SK-N-SH (cell line): ENCODE measurements at regions not wholly inside any gene's neighbourhood (a gene's known extent, or its start where the extent isn't known, plus 50 kb on each side); places are given as distances from the start of the nearest gene placed in this dataset.

Experiments
- CTCF ChIA-PET: fragments of 300-600, 350-600 bp; formaldehyde crosslinking; extraction: SDS; loops from one replicate; lab custom pipeline; 2021; lab: Yijun Ruan, JAX
- POLR2A ChIA-PET: fragments of 350-600 bp; sonication (Branson Sonifier 250); formaldehyde crosslinking; extraction: SDS; loops from one replicate; lab custom pipeline; 2020; ENCODE audit warnings: antibody characterized with exemption, inconsistent platforms; lab: Yijun Ruan, JAX
- DNase-seq: peaks from one replicate; pipeline ENCODE4 v3.0.0; 2012
- H2AFZ ChIP-seq: fragments of 200-600 bp; sonication (generic); 2 replicates; pipeline ENCODE4 v1.8.1; 2016; ENCODE audit warnings: antibody characterized with exemption, mild to moderate bottlenecking, low read depth
- H3F3A ChIP-seq: fragments of 200-600 bp; sonication (generic); replicated peaks from 2 replicates; pipeline ENCODE3; 2016; ENCODE audit warnings: antibody characterized with exemption, mild to moderate bottlenecking; ENCODE audit not compliant: insufficient read depth
- H3K27ac ChIP-seq, 2 experiments: fragments of 200-500 bp in 1 of 2; fragments of 200-600 bp in 1 of 2; sonication (Bioruptor generic) in 1 of 2; sonication (generic), shearing (Covaris generic) in 1 of 2; 2 replicates each; pipeline versions ENCODE4 v1.5.1 to v1.6.1; 2014 to 2016; ENCODE audit warnings: low read depth in 2 of 2, inconsistent platforms in 1 of 2, low read length in 1 of 2, mild to moderate bottlenecking in 1 of 2, mixed read lengths in 1 of 2
- H3K27me3 ChIP-seq: fragments of 200-600 bp; sonication (generic), shearing (Covaris generic); 2 replicates; pipeline ENCODE4 v1.6.1; 2016; ENCODE audit warnings: mixed run types; ENCODE audit not compliant: insufficient read depth
- H3K36me3 ChIP-seq, 2 experiments: fragments of 200-500 bp in 1 of 2; fragments of 200-600 bp in 1 of 2; sonication (Bioruptor generic) in 1 of 2; sonication (generic) in 1 of 2; replicated peaks in 1 of 2; 2 replicates each; pipeline versions ENCODE3 to v1.5.1; 2014 to 2016; ENCODE audit warnings: low read length in 1 of 2, mild to moderate bottlenecking in 1 of 2; ENCODE audit not compliant: insufficient read depth in 2 of 2, control insufficient read depth in 1 of 2
- H3K4me1 ChIP-seq, 2 experiments: fragments of 200-500 bp in 1 of 2; fragments of 200-600 bp in 1 of 2; sonication (Bioruptor generic) in 1 of 2; sonication (generic), shearing (Covaris generic) in 1 of 2; 2 replicates each; pipeline versions ENCODE4 v1.5.1 to v1.6.1; 2014 to 2016; ENCODE audit warnings: low read depth in 1 of 2, low read length in 1 of 2, mixed run types in 1 of 2; ENCODE audit not compliant: insufficient read depth in 2 of 2, control insufficient read depth in 1 of 2
- H3K4me2 ChIP-seq: fragments of 200-600 bp; sonication (generic), shearing (Covaris generic); 2 replicates; pipeline ENCODE4 v1.6.1; 2017; ENCODE audit warnings: mixed run types
- H3K4me3 ChIP-seq, 2 experiments: fragments of 200-500 bp in 1 of 2; fragments of 200-600 bp in 1 of 2; sonication (Bioruptor generic) in 1 of 2; sonication (generic), shearing (Covaris generic) in 1 of 2; 2 replicates each; pipeline versions ENCODE4 v1.5.1 to v1.8.1; 2014 to 2016; ENCODE audit warnings: low read depth in 2 of 2, inconsistent platforms in 1 of 2, low read length in 1 of 2, mild to moderate bottlenecking in 1 of 2, mixed read lengths in 1 of 2, moderate library complexity in 1 of 2
- H3K79me2 ChIP-seq: fragments of 200-600 bp; sonication (generic); 2 replicates; pipeline ENCODE4 v1.8.1; 2017; ENCODE audit warnings: mild to moderate bottlenecking; ENCODE audit not compliant: insufficient read depth
- H3K9ac ChIP-seq: fragments of 200-600 bp; sonication (generic); 2 replicates; pipeline ENCODE4 v1.6.1; 2017; ENCODE audit warnings: mixed run types
- H3K9me2 ChIP-seq: fragments of 200-600 bp; sonication (generic); 2 replicates; pipeline ENCODE4 v1.6.1; 2017; ENCODE audit warnings: mixed run types
- H3K9me3 ChIP-seq: fragments of 200-600 bp; sonication (generic); 2 replicates; pipeline ENCODE4 v1.6.1; 2017; ENCODE audit warnings: mixed run types, mild to moderate bottlenecking, moderate library complexity
- H4K20me1 ChIP-seq: fragments of 200-600 bp; sonication (generic); 2 replicates; pipeline ENCODE4 v1.6.1; 2017; ENCODE audit warnings: mild to moderate bottlenecking, mixed run types; ENCODE audit not compliant: insufficient read depth
- CTCF ChIP-seq: fragments of 200-600 bp; sonication (generic); IDR thresholded peaks from 2 replicates; pipeline ENCODE4 v1.6.1; 2017; ENCODE audit warnings: antibody characterized with exemption, mild to moderate bottlenecking, moderate library complexity
- EZH2phosphoT487 ChIP-seq: fragments of 200-600 bp; sonication (generic); IDR thresholded peaks from 2 replicates; pipeline ENCODE4 v1.6.1; 2017; ENCODE audit warnings: low read depth, mixed run types, mild to moderate bottlenecking, antibody characterized with exemption, moderate library complexity, borderline replicate concordance
- FOSL2 ChIP-seq: IDR thresholded peaks from 2 replicates; pipeline ENCODE4 v1.4.0; 2012; ENCODE audit warnings: low read depth, mild to moderate bottlenecking, moderate library complexity, borderline replicate concordance
- GATA2 ChIP-seq: sonication (generic); formaldehyde crosslinking; IDR thresholded peaks from 2 replicates; pipeline ENCODE4 v1.5.0; 2020; ENCODE audit warnings: mild to moderate bottlenecking, missing genetic modification reagents
- IRF3 ChIP-seq: fragments of 150-350 bp; IDR thresholded peaks from 2 replicates; pipeline ENCODE4 v1.6.1; 2016; ENCODE audit warnings: mild to moderate bottlenecking, low read depth, low read length
- MAX ChIP-seq: IDR thresholded peaks from 2 replicates; pipeline ENCODE4 v1.4.0; 2012; ENCODE audit warnings: low read depth
- MEF2A ChIP-seq: IDR thresholded peaks from 2 replicates; pipeline ENCODE4 v1.4.0; 2012; ENCODE audit warnings: low read depth, borderline replicate concordance
- NFIC ChIP-seq: IDR thresholded peaks from 2 replicates; pipeline ENCODE4 v1.4.0; 2012; ENCODE audit warnings: borderline replicate concordance
- RCOR1 ChIP-seq: fragments of 150-350 bp; IDR thresholded peaks from 2 replicates; pipeline ENCODE4 v1.6.1; 2017; ENCODE audit warnings: antibody characterized with exemption, low read length
- REST ChIP-seq: IDR thresholded peaks from 2 replicates; pipeline ENCODE4 v1.6.1; 2012; ENCODE audit warnings: mild to moderate bottlenecking, low read depth, low read length, moderate library complexity
- RFX5 ChIP-seq: IDR thresholded peaks from 2 replicates; pipeline ENCODE4 v1.6.1; 2012; ENCODE audit warnings: mild to moderate bottlenecking, improper control_type of control experiment, low read length
- RXRA ChIP-seq: IDR thresholded peaks from 2 replicates; pipeline ENCODE4 v1.4.0; 2012; ENCODE audit warnings: low read depth, mild to moderate bottlenecking, borderline replicate concordance
- SIN3A ChIP-seq: IDR thresholded peaks from 2 replicates; pipeline ENCODE4 v1.6.1; 2012; ENCODE audit warnings: low read depth, mild to moderate bottlenecking, low read length, moderate library complexity, borderline replicate concordance
- SMC3 ChIP-seq: IDR thresholded peaks from 2 replicates; pipeline ENCODE4 v1.6.1; 2012; ENCODE audit warnings: low read depth, low read length, improper control_type of control experiment
- TAF1 ChIP-seq: IDR thresholded peaks from 2 replicates; pipeline ENCODE4 v1.6.1; 2012; ENCODE audit warnings: low read depth, mild to moderate bottlenecking, low read length, moderate library complexity, borderline replicate concordance
- TCF12 ChIP-seq: IDR thresholded peaks from 2 replicates; pipeline ENCODE4 v1.4.0; 2012
- USF1 ChIP-seq: IDR thresholded peaks from 2 replicates; pipeline ENCODE4 v1.4.0; 2012; ENCODE audit warnings: low read depth, borderline replicate concordance
- USF2 ChIP-seq: fragments of 150-350 bp; IDR thresholded peaks from 2 replicates; pipeline ENCODE4 v1.6.1; 2017; ENCODE audit warnings: antibody characterized with exemption, low read length, low read depth, borderline replicate concordance
- WGBS: methylation state at CpG from one replicate; pipeline ENCODE4 v1.1.6; 2017; ENCODE audit warnings: low lambda C conversion rate; 5-methylcytosine and 5-hydroxymethylcytosine counted together

- Histone ChIP-seq H3K9ac (no peak overlapping the region), H3K27me3 (no peaks in the 10 kb centered on the region), H3K9me2 (no peaks in the 10 kb centered on the region), H3K79me2 (no peaks in the 10 kb centered on the region), H3K4me1 (no peaks in the 10 kb centered on the region; a peak in 2 of 4 replicates), H3K27ac (no peak overlapping the region), H3K9me3 (no peaks in the 10 kb centered on the region), H3K36me3 (no peaks in the 10 kb centered on the region), H3F3A (no peaks in the 10 kb centered on the region), H4K20me1 (no peaks in the 10 kb centered on the region), H3K4me2 (no peak overlapping the region), H2AFZ (no peak overlapping the region), H3K4me3 (no peak overlapping the region)
- POLR2A ChIA-PET, result no interaction called here
- 80% methylated on average over 2 of the region's 2 CpGs for WGBS
- DNase-seq, result no peak
- TF ChIP-seq EZH2phosphoT487 (no peak), NFIC (no peak), CTCF (no peak), RXRA (no peak), RFX5 (no peak), RCOR1 (no peak), TAF1 (no peak), REST (no peak), TCF12 (no peak), MAX (no peak), FOSL2 (no peak), MEF2A (no peak), SIN3A (no peak), IRF3 (no peak), USF2 (no peak), SMC3 (no peak), USF1 (no peak), GATA2 (CRISPR knock-in tag) (no peak)
- CTCF ChIA-PET, result interaction anchor here (1.2 to 1.9 kb wide), 2 partner anchors 38 to 102 kb away, joined by 3 to 10 read pairs; no protein-coding TSS in a partner anchor
These were observed 90.5 kb downstream of the DDIT4L start for GRCh38 chr4:100099746-100100145.
